ENCODE measurements at regions not wholly inside any gene's neighbourhood (a gene's known extent, or its start where the extent isn't known, plus 50 kb on each side); places are given as distances from the start of the nearest gene placed in this dataset.

GRCh38 chr2:4675295-4675694, 971.9 kb downstream of the DCDC2C start:
- H3K4me2 ChIP-seq (ENCODE audit: low read length), result no peak overlapping the region
- H4K20me1 ChIP-seq (ENCODE audit: insufficient read depth), result no peaks in the 10 kb centered on the region
- TF ChIP-seq CTCF (IDR thresholded peaks at IDR 0.05 in 2 of 3, conservative IDR thresholded peaks at IDR 0.05 in 1 of 3; ENCODE audit: borderline replicate concordance in 1 of 3, insufficient read depth in 1 of 3, low read depth in 2 of 3, low read length in 2 of 3), result no peak
- TF ChIP-seq ZFX (IDR thresholded peaks at IDR 0.05), result no peak
- no peaks in the 10 kb centered on the region for H3K4me1 ChIP-seq (ENCODE audit: control insufficient read depth in 1 of 2, insufficient read depth in 2 of 2, low read length in 2 of 2)
- RAD21 ChIA-PET (ENCODE audit: low non-redundant PET in 1 of 2, low total read pairs in 2 of 2, uncharacterized antibody in 2 of 2, unreplicated experiment in 2 of 2), result no interaction called here
- H3K27ac ChIP-seq (ENCODE audit: low read depth, low read length), result no peak overlapping the region
- peaks cover 17 to 27% of the 10 kb centered on the region in 2 experiments; a peak in 3 of 4 replicates for H3K9me3 ChIP-seq (ENCODE audit: control insufficient read depth in 1 of 2, insufficient read depth in 1 of 2, low read depth in 1 of 2, low read length in 2 of 2)
- H3K4me3 ChIP-seq (replicated peaks in 1 of 2; ENCODE audit: low read depth in 1 of 2, low read length in 2 of 2), result no peak overlapping the region
- no peak overlapping the region for H2AFZ ChIP-seq (ENCODE audit: low read depth, low read length, poor library complexity, severe bottlenecking)
- no peaks in the 10 kb centered on the region for H3K9me2 ChIP-seq (ENCODE audit: insufficient read depth)
- ATAC-seq (no peak), DNase-seq (ENCODE audit: low read depth, low spot score) (no peak)
- no peaks in the 10 kb centered on the region for H3K79me2 ChIP-seq (ENCODE audit: insufficient read depth, low read length)
- intact Hi-C loops (cut with micrococcal nuclease), result no loop called here
- no peaks in the 10 kb centered on the region for H3K27me3 ChIP-seq (ENCODE audit: insufficient read depth, low read length)
- no peak overlapping the region for H3K9ac ChIP-seq (ENCODE audit: low read length)
- CTCF ChIA-PET, result no interaction called here
- POLR2A ChIA-PET, result no interaction called here
- no peaks in the 10 kb centered on the region for H3K36me3 ChIP-seq (ENCODE audit: control insufficient read depth in 1 of 2, insufficient read depth in 2 of 2, low read length in 2 of 2)
- no TSS peak for BruUV-seq (replicated peaks)

- ChIA-PET CTCF (no interaction called here), RAD21 (ENCODE audit: low non-redundant PET in 1 of 2, low total read pairs in 2 of 2, uncharacterized antibody in 2 of 2, unreplicated experiment in 2 of 2) (no interaction called here), POLR2A (no interaction called here)
- no peak overlapping the region for H2AFZ ChIP-seq (ENCODE audit: low read depth, low read length, poor library complexity, severe bottlenecking)
- no peaks in the 10 kb centered on the region for H3K9me2 ChIP-seq (ENCODE audit: insufficient read depth)
- H3K4me2 ChIP-seq (ENCODE audit: low read length), result no peak overlapping the region
- no peak overlapping the region for H3K4me3 ChIP-seq (replicated peaks in 1 of 2; ENCODE audit: low read depth in 1 of 2, low read length in 2 of 2)
- ATAC-seq (no peak), DNase-seq (ENCODE audit: low read depth, low spot score) (no peak)
- H3K9me3 ChIP-seq (ENCODE audit: control insufficient read depth in 1 of 2, insufficient read depth in 1 of 2, low read depth in 1 of 2, low read length in 2 of 2), result peaks cover 13 to 36% of the 10 kb centered on the region in 2 experiments; a peak in 2 of 4 replicates
- no peaks in the 10 kb centered on the region for H3K36me3 ChIP-seq (ENCODE audit: control insufficient read depth in 1 of 2, insufficient read depth in 2 of 2, low read length in 2 of 2)
- no peak overlapping the region for H3K9ac ChIP-seq (ENCODE audit: low read length)
- no peaks in the 10 kb centered on the region for H3K4me1 ChIP-seq (ENCODE audit: control insufficient read depth in 1 of 2, insufficient read depth in 2 of 2, low read length in 2 of 2)
- intact Hi-C loops (cut with micrococcal nuclease), result no loop called here
- no peaks in the 10 kb centered on the region for H4K20me1 ChIP-seq (ENCODE audit: insufficient read depth)
- H3K27me3 ChIP-seq (ENCODE audit: insufficient read depth, low read length), result no peaks in the 10 kb centered on the region
- H3K79me2 ChIP-seq (ENCODE audit: insufficient read depth, low read length), result no peaks in the 10 kb centered on the region
- H3K27ac ChIP-seq (ENCODE audit: low read depth, low read length), result no peak overlapping the region
- BruUV-seq (replicated peaks), result no TSS peak
- TF ChIP-seq SRF (IDR thresholded peaks at IDR 0.05; ENCODE audit: low read depth) (no peak), YY1 (IDR thresholded peaks at IDR 0.05; ENCODE audit: extremely low read depth, insufficient replicate concordance, low read depth, low read length) (no peak), EZH2 (IDR thresholded peaks at IDR 0.05) (no peak), ZFX (IDR thresholded peaks at IDR 0.05) (no peak), ZBTB33 (IDR thresholded peaks at IDR 0.05; ENCODE audit: extremely low read depth, insufficient replicate concordance, low read length) (no peak), RAD21 (IDR thresholded peaks at IDR 0.05; ENCODE audit: low read depth) (no peak), REST (IDR thresholded peaks at IDR 0.05; ENCODE audit: low read depth) (no peak), POLR2A (IDR thresholded peaks at IDR 0.05; ENCODE audit: borderline replicate concordance, extremely low read depth, insufficient read depth, insufficient read length) (no peak), ZNF274 (IDR thresholded peaks at IDR 0.05; ENCODE audit: low read depth, low read length) (no peak), SIN3A (IDR thresholded peaks at IDR 0.05; ENCODE audit: low read depth) (no peak), ATF3 (IDR thresholded peaks at IDR 0.05) (no peak), TCF7L2 (IDR thresholded peaks at IDR 0.05; ENCODE audit: borderline replicate concordance, extremely low read depth, insufficient read depth, insufficient read length) (no peak)
Measured at GRCh38 chr2:4678927-4679326, 975.6 kb downstream of the DCDC2C start.
